IMR-90 (cell line): ENCODE measurements at regions not wholly inside any gene's neighbourhood (a gene's known extent, or its start where the extent isn't known, plus 50 kb on each side); places are given as distances from the start of the nearest gene placed in this dataset.

Source experiments
- ATAC-seq: fragments of 200-7000 bp; cut with Tn5 transposase; 2 replicates; pipeline ENCODE4 v1.9.1; 2020; ENCODE audit warnings: low read depth, mild to moderate bottlenecking, moderate library complexity
- BruUV-seq: library from RNA; stranded (reverse); fragments of 400-500 nt; replicated peaks from 2 replicates; lab custom pipeline; 2021; lab: Mats Ljungman, UMichigan
- CTCF ChIA-PET: fragments of 300-600 bp; formaldehyde crosslinking; extraction: SDS; loops from one replicate; lab custom pipeline; 2021; ENCODE audit warnings: antibody characterized with exemption; lab: Yijun Ruan, JAX
- POLR2A ChIA-PET: fragments of 300-600 bp; sonication (Branson Sonifier 250); formaldehyde crosslinking; loops from one replicate; lab custom pipeline; 2022; ENCODE audit warnings: antibody characterized with exemption; ENCODE audit not compliant: unreplicated experiment; lab: Charles Lee
- DNase-seq: peaks from one replicate; pipeline ENCODE4 v3.0.0; 2013
- H2AFZ ChIP-seq: replicated peaks from 2 replicates; pipeline ENCODE3; 2013; ENCODE audit warnings: low read length, mild to moderate bottlenecking; ENCODE audit not compliant: poor library complexity
- H2AK5ac ChIP-seq: 2 replicates; pipeline ENCODE4 v1.6.1; 2013; ENCODE audit warnings: low read depth, low read length, inconsistent platforms
- H2AK9ac ChIP-seq: replicated peaks from 2 replicates; pipeline ENCODE3; 2013; ENCODE audit warnings: mild to moderate bottlenecking, low read depth, low read length, moderate library complexity; ENCODE audit not compliant: poor library complexity
- H2BK120ac ChIP-seq: 2 replicates; pipeline ENCODE4 v1.6.1; 2013; ENCODE audit warnings: low read depth, low read length, inconsistent platforms
- H2BK15ac ChIP-seq: 3 replicates; pipeline ENCODE4 v1.6.1; 2013; ENCODE audit warnings: low read depth, low read length, inconsistent platforms
- H2BK20ac ChIP-seq: 2 replicates; pipeline ENCODE4 v1.6.1; 2013; ENCODE audit warnings: low read depth, mild to moderate bottlenecking, inconsistent platforms, low read length, moderate library complexity
- H2BK5ac ChIP-seq: 2 replicates; pipeline ENCODE4 v1.6.1; 2013; ENCODE audit warnings: mild to moderate bottlenecking, low read depth, low read length, inconsistent platforms; ENCODE audit not compliant: poor library complexity, severe bottlenecking
- H3K14ac ChIP-seq: replicated peaks from 2 replicates; pipeline ENCODE4 v1.6.1; 2013; ENCODE audit warnings: low read depth, low read length, inconsistent platforms
- H3K18ac ChIP-seq: 2 replicates; pipeline ENCODE4 v1.6.1; 2013; ENCODE audit warnings: low read depth, low read length, control low read depth
- H3K23ac ChIP-seq: 2 replicates; pipeline ENCODE4 v1.6.1; 2013; ENCODE audit warnings: low read depth, low read length, inconsistent platforms
- H3K27ac ChIP-seq: 2 replicates; pipeline ENCODE4 v1.5.1; 2013; ENCODE audit warnings: mild to moderate bottlenecking, control low read depth, low read length; ENCODE audit not compliant: insufficient read depth
- H3K27me3 ChIP-seq: 2 replicates; pipeline ENCODE4 v1.6.1; 2013; ENCODE audit warnings: low read length; ENCODE audit not compliant: control insufficient read depth, insufficient read depth
- H3K36me3 ChIP-seq: 2 replicates; pipeline ENCODE4 v1.6.1; 2013; ENCODE audit warnings: low read length, mixed read lengths; ENCODE audit not compliant: control insufficient read depth, insufficient read depth
- H3K4ac ChIP-seq: 2 replicates; pipeline ENCODE4 v1.6.1; 2013; ENCODE audit warnings: low read depth, low read length, inconsistent platforms
- H3K4me1 ChIP-seq: 2 replicates; pipeline ENCODE4 v1.6.1; 2013; ENCODE audit warnings: low read length, mixed read lengths; ENCODE audit not compliant: control insufficient read depth, insufficient read depth
- H3K4me2 ChIP-seq: 2 replicates; pipeline ENCODE4 v1.6.1; 2013; ENCODE audit warnings: low read depth, mild to moderate bottlenecking, control low read depth, low read length, moderate library complexity
- H3K4me3 ChIP-seq: 2 replicates; pipeline ENCODE4 v1.5.1; 2013; ENCODE audit warnings: low read depth, mild to moderate bottlenecking, control low read depth, low read length, moderate library complexity; ENCODE audit not compliant: insufficient read depth
- H3K56ac ChIP-seq: 2 replicates; pipeline ENCODE4 v1.6.1; 2013; ENCODE audit warnings: low read length, inconsistent platforms; ENCODE audit not compliant: insufficient read depth; ENCODE audit errors: extremely low read depth
- H3K79me1 ChIP-seq, 2 experiments: 2 replicates each; pipeline ENCODE4 v1.6.1; 2013; ENCODE audit warnings: low read length in 2 of 2, inconsistent platforms in 1 of 2, low read depth in 1 of 2
- H3K9ac ChIP-seq: 2 replicates; pipeline ENCODE4 v1.6.1; 2013; ENCODE audit warnings: low read depth, low read length, control low read depth
- H3K9me1 ChIP-seq: 2 replicates; pipeline ENCODE4 v1.6.1; 2013; ENCODE audit warnings: low read length, inconsistent platforms; ENCODE audit not compliant: insufficient read depth
- H3K9me3 ChIP-seq: 2 replicates; pipeline ENCODE4 v1.6.1; 2013; ENCODE audit warnings: low read length; ENCODE audit not compliant: control insufficient read depth, insufficient read depth
- H4K20me1 ChIP-seq: 2 replicates; pipeline ENCODE4 v1.6.1; 2013; ENCODE audit warnings: low read length, inconsistent platforms; ENCODE audit not compliant: insufficient read depth
- H4K5ac ChIP-seq: 2 replicates; pipeline ENCODE4 v1.6.1; 2013; ENCODE audit warnings: mild to moderate bottlenecking, low read depth, low read length, control low read depth
- H4K8ac ChIP-seq, 2 experiments: 2 replicates each; pipeline ENCODE4 v1.6.1; 2013; ENCODE audit warnings: low read depth in 2 of 2, low read length in 2 of 2, control low read depth in 1 of 2, inconsistent platforms in 1 of 2
- H4K91ac ChIP-seq: 2 replicates; pipeline ENCODE4 v1.6.1; 2013; ENCODE audit warnings: low read depth, low read length, inconsistent platforms; ENCODE audit not compliant: insufficient read depth
- BHLHE40 ChIP-seq: fragments of 150-350 bp; IDR thresholded peaks from 2 replicates; pipeline ENCODE4 v1.6.1; 2016; ENCODE audit warnings: mild to moderate bottlenecking, low read depth, low read length
- CEBPB ChIP-seq: IDR thresholded peaks from 2 replicates; pipeline ENCODE4 v1.6.1; 2012; ENCODE audit warnings: low read depth, low read length, improper control_type of control experiment
- CHD1 ChIP-seq: IDR thresholded peaks from 2 replicates; pipeline ENCODE4 v1.6.1; 2012; ENCODE audit warnings: low read depth, low read length, improper control_type of control experiment
- CTCF ChIP-seq: conservative IDR thresholded peaks from 2 replicates; pipeline ENCODE4 v1.5.1; 2012; ENCODE audit warnings: mild to moderate bottlenecking, low read depth, low read length, improper control_type of control experiment
- ELK1 ChIP-seq: fragments of 150-350 bp; IDR thresholded peaks from 2 replicates; pipeline ENCODE4 v1.6.1; 2016; ENCODE audit warnings: low read depth, mild to moderate bottlenecking, low read length, moderate library complexity, borderline replicate concordance
- FOS ChIP-seq: fragments of 150-350 bp; IDR thresholded peaks from 2 replicates; pipeline ENCODE4 v1.6.1; 2016; ENCODE audit warnings: low read depth, low read length
- MAFK ChIP-seq: IDR thresholded peaks from 2 replicates; pipeline ENCODE4 v1.6.1; 2012; ENCODE audit warnings: low read depth, low read length, improper control_type of control experiment
- MAZ ChIP-seq: IDR thresholded peaks from 2 replicates; pipeline ENCODE4 v1.6.1; 2012; ENCODE audit warnings: low read depth, mild to moderate bottlenecking, low read length, improper control_type of control experiment, moderate library complexity, borderline replicate concordance
- MXI1 ChIP-seq: IDR thresholded peaks from 2 replicates; pipeline ENCODE4 v1.6.1; 2012; ENCODE audit warnings: low read depth, mild to moderate bottlenecking, low read length, moderate library complexity, borderline replicate concordance
- NFE2L2 ChIP-seq: fragments of 150-350 bp; IDR thresholded peaks from 2 replicates; pipeline ENCODE4 v1.6.1; 2016; ENCODE audit warnings: low read depth, mild to moderate bottlenecking, low read length
- POLR2A ChIP-seq: IDR thresholded peaks from 2 replicates; pipeline ENCODE4 v1.6.1; 2012; ENCODE audit warnings: mild to moderate bottlenecking, low read depth, low read length
- RAD21 ChIP-seq: IDR thresholded peaks from 2 replicates; pipeline ENCODE4 v1.6.1; 2012; ENCODE audit warnings: low read length, improper control_type of control experiment
- RCOR1 ChIP-seq: IDR thresholded peaks from 2 replicates; pipeline ENCODE4 v1.6.1; 2012; ENCODE audit warnings: mild to moderate bottlenecking, low read length, improper control_type of control experiment; ENCODE audit not compliant: insufficient replicate concordance
- RFX5 ChIP-seq: IDR thresholded peaks from 2 replicates; pipeline ENCODE4 v1.8.0; 2012; ENCODE audit warnings: low read depth, mild to moderate bottlenecking, low read length, moderate library complexity
- SMC3 ChIP-seq: fragments of 150-350 bp; IDR thresholded peaks from 2 replicates; pipeline ENCODE4 v1.6.1; 2016; ENCODE audit warnings: low read depth, mild to moderate bottlenecking, antibody characterized with exemption, low read length, moderate library complexity
- WGBS, 2 experiments: methylation state at CpG; one replicate each; pipeline versions ENCODE4 v1.1.5 to v1.1.7; 2013; ENCODE audit warnings: missing lambda C conversion rate in 2 of 2; ENCODE audit not compliant: insufficient read length in 1 of 2; ENCODE audit errors: extremely low coverage in 2 of 2; 5-methylcytosine and 5-hydroxymethylcytosine counted together
- dilution Hi-C: fragments of 300-500 bp; cut with HindIII; formaldehyde crosslinking; loops from one replicate; pipeline ENCODE4 v1.14.3; 2018; ENCODE audit warnings: low sequenced_read_pairs; ENCODE audit not compliant: unreplicated experiment
- in situ Hi-C: fragments of 300-500 bp; cut with MboI; formaldehyde crosslinking; loops from 3 replicates; pipeline ENCODE4 v1.14.3; 2019; ENCODE audit warnings: low sequenced_read_pairs, inconsistent platforms, mixed read lengths
- intact Hi-C: fragments of 100-400 bp; cut with micrococcal nuclease; formaldehyde crosslinking; loops from 2 replicates; pipeline ENCODE4 v1.10.0; 2022
- TF ChIP-seq, protein P1 (sequence below): fragments of 150-350 bp; IDR thresholded peaks from 2 replicates; pipeline ENCODE4 v1.6.1; 2017; ENCODE audit warnings: mild to moderate bottlenecking, antibody characterized with exemption, low read length, low read depth

GRCh38 chr2:149716687-149717086 lies 129.1 kb upstream of the MMADHC start:
- in situ Hi-C loops = no loop called here
- Histone ChIP-seq H2BK15ac (no peak overlapping the region), H2AK5ac (no peak overlapping the region), H3K9ac (no peak overlapping the region), H3K4me3 (no peak overlapping the region), H3K79me1 (no peaks in the 10 kb centered on the region), H3K9me1 (no peaks in the 10 kb centered on the region), H3K56ac (no peak overlapping the region), H3K18ac (no peak overlapping the region), H2AFZ (no peak overlapping the region), H4K8ac (0 out of 4 replicates have a peak overlapping the region, but pooled peaks of 1 of the 2 experiments have one; percentile 5), H3K27ac (no peak overlapping the region), H3K4me1 (0 out of 2 replicates have a peak, but pooled peaks cover 1% of the 10 kb centered on the region), H3K23ac (no peak overlapping the region), H3K4me2 (no peak overlapping the region), H4K91ac (no peak overlapping the region; the same call in 1 of the 2 replicates), H3K14ac (no peak overlapping the region), H3K9me3 (no peaks in the 10 kb centered on the region), H4K20me1 (no peaks in the 10 kb centered on the region), H2BK120ac (no peak overlapping the region), H3K27me3 (no peaks in the 10 kb centered on the region), H2BK20ac (no peak overlapping the region; the same call in 1 of the 2 replicates), H2BK5ac (no peak overlapping the region), H2AK9ac (no peak overlapping the region), H4K5ac (no peak overlapping the region), H3K36me3 (no peaks in the 10 kb centered on the region), H3K4ac (no peak overlapping the region)
- WGBS, 2 experiments = 100% methylated on average over 3 of the region's 6 CpGs; no CpG with 5 or more reads in 1 of the 2 experiments
- ChIA-PET POLR2A (no interaction called here), CTCF (interaction anchor here (1.2 to 1.6 kb wide), 2 partner anchors 9 to 68 kb away, joined by 3 to 4 read pairs; no protein-coding TSS in a partner anchor)
- intact Hi-C loops = no loop called here
- DNase-seq (no peak), ATAC-seq (0 out of 2 replicates have a peak, but pooled peaks have one; percentile 31)
- no peak for TF ChIP-seq ELK1
- TF ChIP-seq BHLHE40 = no peak
- no peak for TF ChIP-seq MAZ
- TF ChIP-seq RFX5 = no peak
- TF ChIP-seq CHD1 = no peak
- TF ChIP-seq FOS = no peak
- no peak for TF ChIP-seq CTCF
- TF ChIP-seq POLR2A = no peak
- no peak for TF ChIP-seq RCOR1
- TF ChIP-seq SMC3 = no peak
- no peak for TF ChIP-seq NFE2L2
- TF ChIP-seq, protein P1, sequence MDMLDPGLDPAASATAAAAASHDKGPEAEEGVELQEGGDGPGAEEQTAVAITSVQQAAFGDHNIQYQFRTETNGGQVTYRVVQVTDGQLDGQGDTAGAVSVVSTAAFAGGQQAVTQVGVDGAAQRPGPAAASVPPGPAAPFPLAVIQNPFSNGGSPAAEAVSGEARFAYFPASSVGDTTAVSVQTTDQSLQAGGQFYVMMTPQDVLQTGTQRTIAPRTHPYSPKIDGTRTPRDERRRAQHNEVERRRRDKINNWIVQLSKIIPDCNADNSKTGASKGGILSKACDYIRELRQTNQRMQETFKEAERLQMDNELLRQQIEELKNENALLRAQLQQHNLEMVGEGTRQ = no peak
- no peak for TF ChIP-seq CEBPB
- no peak for TF ChIP-seq RAD21
- TF ChIP-seq MAFK = no peak
- TF ChIP-seq MXI1 = no peak
- dilution Hi-C loops = no loop called here
- no TSS peak for BruUV-seq
